HepG2 (cell line): ENCODE measurements at regions not wholly inside any gene's neighbourhood (a gene's known extent, or its start where the extent isn't known, plus 50 kb on each side); places are given as distances from the start of the nearest gene placed in this dataset.

ENCODE experiments used
- ATAC-seq: fragments of 200-7000 bp; cut with Tn5 transposase; 3 replicates; pipeline ENCODE4 v1.9.1; 2020; ENCODE audit warnings: mild to moderate bottlenecking, moderate library complexity
- BruUV-seq: library from RNA; stranded (reverse); fragments of 400-500 nt; replicated peaks from 2 replicates; lab custom pipeline; 2021; lab: Mats Ljungman, UMichigan
- CTCF ChIA-PET: fragments of 300-600 bp; formaldehyde crosslinking; extraction: SDS; loops from one replicate; lab custom pipeline; 2021; ENCODE audit warnings: low total read pairs, inconsistent platforms, low intra/inter-chr PET ratio; lab: Yijun Ruan, JAX
- POLR2A ChIA-PET: fragments of 350-600 bp; sonication (Branson Sonifier 250); formaldehyde crosslinking; loops from one replicate; lab custom pipeline; 2020; ENCODE audit warnings: antibody characterized with exemption, inconsistent platforms; lab: Yijun Ruan, JAX
- DNase-seq: peaks from one replicate; pipeline ENCODE4 v3.0.0-alpha.2; 2015; ENCODE audit warnings: low spot score
- FAIRE-seq: peaks from 3 replicates; lab custom pipeline; 2011; peaks lifted over from hg19 to GRCh38; lab: Jason Lieb, UNC
- H2AFZ ChIP-seq: one replicate; pipeline ENCODE4 v1.6.1; 2011; ENCODE audit warnings: low read length, inconsistent platforms
- H3K27ac ChIP-seq: fragments of 300-600 bp; 3 replicates; pipeline ENCODE4 v1.8.0; 2011; ENCODE audit warnings: mixed run types, mild to moderate bottlenecking, mixed read lengths, low read length, inconsistent platforms; ENCODE audit not compliant: insufficient read depth; ENCODE audit errors: extremely low read length
- H3K27me3 ChIP-seq, 2 experiments: fragments of 200-600 bp in 1 of 2; 2 replicates in 1 of 2; 3 replicates in 1 of 2; pipeline versions ENCODE4 v1.6.0 to v1.8.0; 2011; ENCODE audit warnings: low read length in 2 of 2, mild to moderate bottlenecking in 2 of 2, moderate library complexity in 2 of 2, inconsistent platforms in 1 of 2; ENCODE audit not compliant: insufficient read depth in 2 of 2, control insufficient read depth in 1 of 2
- H3K36me3 ChIP-seq, 2 experiments: fragments of 200-600 bp in 1 of 2; replicated peaks in 1 of 2; 2 replicates in 1 of 2; 3 replicates in 1 of 2; pipeline versions ENCODE4 v1.5.1 to v1.8.0; 2011; ENCODE audit warnings: low read length in 2 of 2, inconsistent platforms in 1 of 2; ENCODE audit not compliant: insufficient read depth in 2 of 2, control insufficient read depth in 1 of 2
- H3K4me1 ChIP-seq: 2 replicates; pipeline ENCODE4 v1.5.1; 2012; ENCODE audit warnings: low read length, inconsistent platforms; ENCODE audit not compliant: insufficient read depth
- H3K4me2 ChIP-seq: 2 replicates; pipeline ENCODE4 v1.6.0; 2011; ENCODE audit warnings: low read depth, low read length, inconsistent platforms
- H3K4me3 ChIP-seq, 3 experiments: fragments of 200-600 bp in 1 of 3; sonication (generic), shearing (Covaris generic) in 1 of 3; replicated peaks in 1 of 3; 2 replicates each; pipeline ENCODE4 v1.5.1; 2011 to 2016; ENCODE audit warnings: low read length in 3 of 3, inconsistent platforms in 2 of 3, low read depth in 2 of 3, mild to moderate bottlenecking in 2 of 3, control low read depth in 1 of 3, mixed read lengths in 1 of 3; ENCODE audit not compliant: insufficient read depth in 1 of 3
- H3K79me2 ChIP-seq: one replicate; pipeline ENCODE4 v1.6.1; 2011; ENCODE audit warnings: low read length, inconsistent platforms; ENCODE audit not compliant: insufficient read depth
- H3K9ac ChIP-seq: 2 replicates; pipeline ENCODE4 v1.6.0; 2011; ENCODE audit warnings: mild to moderate bottlenecking, low read depth, low read length, inconsistent platforms; ENCODE audit not compliant: insufficient read depth
- H3K9me3 ChIP-seq: 2 replicates; pipeline ENCODE4 v1.5.1; 2012; ENCODE audit warnings: mild to moderate bottlenecking, low read length
- H4K20me1 ChIP-seq: 2 replicates; pipeline ENCODE4 v1.6.0; 2011; ENCODE audit warnings: inconsistent platforms, mild to moderate bottlenecking, low read length, moderate library complexity; ENCODE audit not compliant: insufficient read depth
- ATF6 ChIP-seq: sonication (generic); formaldehyde crosslinking; conservative IDR thresholded peaks from 2 replicates; pipeline ENCODE4 v1.4.0; 2020; ENCODE audit warnings: missing genetic modification reagents
- FOXA3 ChIP-seq: IDR thresholded peaks from 2 replicates; pipeline ENCODE4 v1.6.1; 2016; ENCODE audit warnings: missing genetic modification reagents, missing compliant biosample characterization
- LCORL ChIP-seq, 2 experiments: fragments of 450-650 bp in 1 of 2; sonication (generic) in 1 of 2; formaldehyde crosslinking in 1 of 2; IDR thresholded peaks; 2 replicates each; pipeline versions ENCODE4 v1.5.0 to v1.6.1; 2017 to 2020; ENCODE audit warnings: antibody characterized with exemption in 1 of 2, missing genetic modification reagents in 1 of 2
- PAX8 ChIP-seq: sonication (generic); formaldehyde crosslinking; IDR thresholded peaks from 2 replicates; pipeline ENCODE4 v1.8.0; 2022; ENCODE audit warnings: mild to moderate bottlenecking, missing genetic modification reagents, borderline replicate concordance
- PHF21A ChIP-seq: sonication (generic); formaldehyde crosslinking; IDR thresholded peaks from 2 replicates; pipeline ENCODE4 v1.5.0; 2020; ENCODE audit warnings: mild to moderate bottlenecking, missing genetic modification reagents
- RFX5 ChIP-seq: IDR thresholded peaks from 2 replicates; pipeline ENCODE4 v1.6.1; 2011; ENCODE audit warnings: low read depth, low read length, improper control_type of control experiment
- SP1 ChIP-seq, 2 experiments: fragments of 450-650 bp in 1 of 2; sonication (generic) in 1 of 2; formaldehyde crosslinking in 1 of 2; IDR thresholded peaks; 2 replicates each; pipeline versions ENCODE4 v1.4.0 to v1.6.1; 2016 to 2020; ENCODE audit warnings: missing genetic modification reagents in 1 of 2
- WIZ ChIP-seq: sonication (generic); formaldehyde crosslinking; IDR thresholded peaks from 2 replicates; pipeline ENCODE4 v1.5.1; 2020; ENCODE audit warnings: mild to moderate bottlenecking, missing genetic modification reagents
- YEATS2 ChIP-seq: sonication (generic); formaldehyde crosslinking; IDR thresholded peaks from 2 replicates; pipeline ENCODE4 v1.4.0; 2020; ENCODE audit warnings: missing genetic modification reagents, borderline replicate concordance
- ZBTB40 ChIP-seq, 2 experiments: fragments of 450-650 bp in 1 of 2; sonication (generic) in 1 of 2; formaldehyde crosslinking in 1 of 2; IDR thresholded peaks; 2 replicates each; pipeline versions ENCODE4 v1.6.1 to v1.8.0; 2016 to 2022; ENCODE audit warnings: antibody characterized with exemption in 1 of 2, mild to moderate bottlenecking in 1 of 2, missing genetic modification reagents in 1 of 2
- ZBTB42 ChIP-seq: sonication (generic); formaldehyde crosslinking; IDR thresholded peaks from 2 replicates; pipeline ENCODE4 v1.5.0; 2020; ENCODE audit warnings: mild to moderate bottlenecking, missing genetic modification reagents
- ZFP36 ChIP-seq: fragments of 150-350 bp; IDR thresholded peaks from 2 replicates; pipeline ENCODE4 v1.6.1; 2018; ENCODE audit warnings: borderline replicate concordance, low read length, low read depth; ENCODE audit not compliant: partially characterized antibody
- ZNF446 ChIP-seq: sonication (generic); formaldehyde crosslinking; IDR thresholded peaks from 2 replicates; pipeline ENCODE4 v1.5.0; 2020; ENCODE audit warnings: mild to moderate bottlenecking, missing genetic modification reagents
- WGBS: methylation state at CpG from one replicate; pipeline ENCODE4 v1.1.6; 2017; ENCODE audit warnings: low lambda C conversion rate; 5-methylcytosine and 5-hydroxymethylcytosine counted together
- in situ Hi-C: cut with HindIII; loops from 2 replicates; pipeline ENCODE4 v1.10.0; 2017; ENCODE audit warnings: low pct_unique_long_range_greater_than_20kb; ENCODE audit not compliant: extremely low pct_ligation_motif_present
- intact Hi-C: fragments of 100-400 bp; cut with micrococcal nuclease; formaldehyde crosslinking; loops from one replicate; pipeline ENCODE4 v1.10.0; 2022; ENCODE audit not compliant: unreplicated experiment
- TF ChIP-seq, protein P1 (sequence below): sonication (generic); formaldehyde crosslinking; IDR thresholded peaks from 2 replicates; pipeline ENCODE4 v1.4.0; 2020; ENCODE audit warnings: mild to moderate bottlenecking, missing genetic modification reagents

GRCh38 chr13:73924607-73925006 lies 209.6 kb downstream of the KLF12 start:
- Histone ChIP-seq H3K4me2 (no peak overlapping the region), H3K4me1 (no peaks in the 10 kb centered on the region), H3K27ac (no peak overlapping the region), H3K27me3 (no peaks in the 10 kb centered on the region), H4K20me1 (no peaks in the 10 kb centered on the region), H3K4me3 (no peak overlapping the region), H2AFZ (no peak overlapping the region), H3K79me2 (no peaks in the 10 kb centered on the region), H3K9ac (no peak overlapping the region), H3K36me3 (no peaks in the 10 kb centered on the region), H3K9me3 (no peaks in the 10 kb centered on the region)
- in situ Hi-C loops (no loop called here), intact Hi-C loops (no loop called here)
- no peak for ATAC-seq
- ChIA-PET POLR2A (no interaction called here), CTCF (no interaction called here)
- FAIRE-seq = no peak
- BruUV-seq = no TSS peak
- DNase-seq = no peak
- WGBS = 24% methylated on average over 1 of the region's 1 CpG
- TF ChIP-seq ZBTB40 (IDR thresholded peaks at IDR 0.05) = no peak
- no peak for TF ChIP-seq ZBTB40 (CRISPR knock-in tag; IDR thresholded peaks at IDR 0.05)
- TF ChIP-seq FOXA3 (CRISPR knock-in tag) = no peak
- no peak for TF ChIP-seq YEATS2
- TF ChIP-seq PAX8 = no peak
- TF ChIP-seq ZNF446 (CRISPR knock-in tag) = no peak
- TF ChIP-seq ZFP36 = no peak
- no peak for TF ChIP-seq WIZ (CRISPR knock-in tag)
- TF ChIP-seq, protein P1, sequence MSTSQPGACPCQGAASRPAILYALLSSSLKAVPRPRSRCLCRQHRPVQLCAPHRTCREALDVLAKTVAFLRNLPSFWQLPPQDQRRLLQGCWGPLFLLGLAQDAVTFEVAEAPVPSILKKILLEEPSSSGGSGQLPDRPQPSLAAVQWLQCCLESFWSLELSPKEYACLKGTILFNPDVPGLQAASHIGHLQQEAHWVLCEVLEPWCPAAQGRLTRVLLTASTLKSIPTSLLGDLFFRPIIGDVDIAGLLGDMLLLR = no peak
- TF ChIP-seq RFX5 = no peak
- TF ChIP-seq ZBTB42 (CRISPR knock-in tag) = no peak
- no peak for TF ChIP-seq SP1 (IDR thresholded peaks at IDR 0.05)
- no peak for TF ChIP-seq SP1 (CRISPR knock-in tag; IDR thresholded peaks at IDR 0.05)
- no peak for TF ChIP-seq LCORL (IDR thresholded peaks at IDR 0.05)
- no peak for TF ChIP-seq LCORL (CRISPR knock-in tag; IDR thresholded peaks at IDR 0.05)
- TF ChIP-seq PHF21A (CRISPR knock-in tag) = no peak
- TF ChIP-seq ATF6 (CRISPR knock-in tag) = no peak
